Prostate gland (tissue), 2 donors: ENCODE measurements at regions not wholly inside any gene's neighbourhood (a gene's known extent, or its start where the extent isn't known, plus 50 kb on each side); places are given as distances from the start of the nearest gene placed in this dataset.

ENCODE experiments used
- POLR2AphosphoS5 ChIP-seq: sonication (generic); formaldehyde crosslinking; IDR thresholded peaks from one replicate; pipeline ENCODE4 v1.6.1; 2017; ENCODE audit warnings: antibody characterized with exemption
- TF ChIP-seq, protein P1 (sequence below), 4 experiments: fragments of 200-600 bp in 2 of 4; fragments of 450-650 bp in 2 of 4; sonication (generic) in 2 of 4; IDR thresholded peaks; 1 replicate in 3 of 4; 2 replicates in 1 of 4; pipeline ENCODE4 v1.5.1; 2016 to 2019; ENCODE audit warnings: antibody characterized with exemption in 4 of 4, mild to moderate bottlenecking in 2 of 4, moderate library complexity in 2 of 4

DNA sequence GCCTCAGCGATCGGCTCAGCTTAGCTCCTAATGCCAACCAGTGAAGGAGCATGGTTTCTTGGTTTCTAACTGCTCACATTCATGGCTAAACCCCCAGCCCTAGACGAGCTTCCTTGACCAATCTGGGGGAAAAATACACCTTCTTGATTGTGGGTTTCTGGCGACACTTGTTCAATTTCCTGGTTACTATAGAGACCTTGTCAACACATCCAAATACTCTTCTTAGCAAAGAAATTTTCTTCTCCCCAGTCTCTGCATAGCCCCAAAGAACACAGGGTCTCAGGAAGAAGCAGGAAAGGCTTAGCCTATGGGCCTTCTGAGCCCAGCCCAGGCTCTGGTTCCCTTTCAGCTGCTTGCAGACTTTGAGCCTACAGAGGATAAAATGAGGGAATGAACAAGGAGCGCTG, 88.5 kb upstream of the SYT13 start:
- TF ChIP-seq, protein P1, sequence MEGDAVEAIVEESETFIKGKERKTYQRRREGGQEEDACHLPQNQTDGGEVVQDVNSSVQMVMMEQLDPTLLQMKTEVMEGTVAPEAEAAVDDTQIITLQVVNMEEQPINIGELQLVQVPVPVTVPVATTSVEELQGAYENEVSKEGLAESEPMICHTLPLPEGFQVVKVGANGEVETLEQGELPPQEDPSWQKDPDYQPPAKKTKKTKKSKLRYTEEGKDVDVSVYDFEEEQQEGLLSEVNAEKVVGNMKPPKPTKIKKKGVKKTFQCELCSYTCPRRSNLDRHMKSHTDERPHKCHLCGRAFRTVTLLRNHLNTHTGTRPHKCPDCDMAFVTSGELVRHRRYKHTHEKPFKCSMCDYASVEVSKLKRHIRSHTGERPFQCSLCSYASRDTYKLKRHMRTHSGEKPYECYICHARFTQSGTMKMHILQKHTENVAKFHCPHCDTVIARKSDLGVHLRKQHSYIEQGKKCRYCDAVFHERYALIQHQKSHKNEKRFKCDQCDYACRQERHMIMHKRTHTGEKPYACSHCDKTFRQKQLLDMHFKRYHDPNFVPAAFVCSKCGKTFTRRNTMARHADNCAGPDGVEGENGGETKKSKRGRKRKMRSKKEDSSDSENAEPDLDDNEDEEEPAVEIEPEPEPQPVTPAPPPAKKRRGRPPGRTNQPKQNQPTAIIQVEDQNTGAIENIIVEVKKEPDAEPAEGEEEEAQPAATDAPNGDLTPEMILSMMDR (IDR thresholded peaks at IDR 0.05), result no peak
- TF ChIP-seq POLR2AphosphoS5, result no peak
